PC-3 (cell line): ENCODE measurements at regions not wholly inside any gene's neighbourhood (a gene's known extent, or its start where the extent isn't known, plus 50 kb on each side); places are given as distances from the start of the nearest gene placed in this dataset.

Experiments used
- ATAC-seq: fragments of 200-7000 bp; cut with Tn5 transposase; 2 replicates; pipeline ENCODE4 v1.9.1; 2020; ENCODE audit warnings: mild to moderate bottlenecking, moderate library complexity
- BruUV-seq: library from RNA; stranded (reverse); fragments of 400-500 nt; replicated peaks from 2 replicates; lab custom pipeline; 2021; lab: Mats Ljungman, UMichigan
- CTCF ChIA-PET: fragments of 300-600 bp; sonication (Branson Sonifier 250); formaldehyde crosslinking; loops from one replicate; lab custom pipeline; 2022; ENCODE audit warnings: antibody characterized with exemption; lab: Charles Lee
- POLR2A ChIA-PET: fragments of 300-600 bp; sonication (Branson Sonifier 250); formaldehyde crosslinking; loops from one replicate; lab custom pipeline; 2022; ENCODE audit warnings: antibody characterized with exemption; ENCODE audit not compliant: unreplicated experiment; lab: Charles Lee
- DNase-seq: peaks from one replicate; pipeline ENCODE4 v3.0.0-alpha.2; 2015
- H2AFZ ChIP-seq: fragments of 300-600 bp; sonication (generic); 2 replicates; pipeline ENCODE4 v1.6.0; 2016; ENCODE audit warnings: antibody characterized with exemption, low read length
- H3F3A ChIP-seq: fragments of 300-600 bp; sonication (generic); one replicate; pipeline ENCODE4 v1.6.0; 2017; ENCODE audit warnings: antibody characterized with exemption, low read length, control low read depth, mild to moderate bottlenecking; ENCODE audit not compliant: unreplicated experiment
- H3K27ac ChIP-seq: fragments of 300-600 bp; sonication (generic); 2 replicates; pipeline ENCODE4 v1.5.1; 2016; ENCODE audit warnings: mild to moderate bottlenecking, low read length
- H3K27me3 ChIP-seq: fragments of 300-600 bp; sonication (generic); 2 replicates; pipeline ENCODE4 v1.6.1; 2016; ENCODE audit warnings: low read length, mixed read lengths
- H3K36me3 ChIP-seq: fragments of 300-600 bp; sonication (generic); 2 replicates; pipeline ENCODE4 v1.6.1; 2016; ENCODE audit warnings: low read depth, mixed run types, low read length, mixed read lengths
- H3K4me1 ChIP-seq: fragments of 300-600 bp; sonication (generic); 2 replicates; pipeline ENCODE4 v1.5.1; 2016; ENCODE audit warnings: low read length; ENCODE audit not compliant: insufficient read depth
- H3K4me2 ChIP-seq: fragments of 300-600 bp; sonication (generic); 2 replicates; pipeline ENCODE4 v1.6.0; 2016; ENCODE audit warnings: low read length
- H3K4me3 ChIP-seq: fragments of 300-600 bp; sonication (generic); 2 replicates; pipeline ENCODE4 v1.5.1; 2016; ENCODE audit warnings: mild to moderate bottlenecking, low read length, mixed read lengths
- H3K79me2 ChIP-seq: fragments of 300-600 bp; sonication (generic); 2 replicates; pipeline ENCODE4 v1.6.1; 2017; ENCODE audit warnings: low read length, mixed read lengths
- H3K9ac ChIP-seq: fragments of 300-600 bp; sonication (generic); 2 replicates; pipeline ENCODE4 v1.6.0; 2016; ENCODE audit warnings: mild to moderate bottlenecking, low read length
- H3K9me2 ChIP-seq: fragments of 300-600 bp; sonication (generic); replicated peaks from 2 replicates; pipeline ENCODE4 v1.6.1; 2016; ENCODE audit warnings: mixed run types, low read length, mixed read lengths
- H3K9me3 ChIP-seq: fragments of 300-600 bp; sonication (generic); 2 replicates; pipeline ENCODE4 v1.6.1; 2016; ENCODE audit warnings: low read length, mixed read lengths
- H4K20me1 ChIP-seq: fragments of 300-600 bp; sonication (generic); 2 replicates; pipeline ENCODE4 v1.6.1; 2016; ENCODE audit warnings: low read length, mixed read lengths
- EZH2 ChIP-seq: fragments of 300-600 bp; sonication (generic); IDR thresholded peaks from one replicate; pipeline ENCODE4 v1.6.1; 2017; ENCODE audit warnings: antibody characterized with exemption, mild to moderate bottlenecking, low read length; ENCODE audit not compliant: unreplicated experiment
- EZH2phosphoT487 ChIP-seq: fragments of 300-600 bp; sonication (generic); IDR thresholded peaks from 2 replicates; pipeline ENCODE4 v1.6.1; 2018; ENCODE audit warnings: mild to moderate bottlenecking, antibody characterized with exemption, low read length, borderline replicate concordance
- intact Hi-C: fragments of 100-400 bp; cut with micrococcal nuclease; formaldehyde crosslinking; loops from 2 replicates; pipeline ENCODE4 v1.9.0; 2023
- TF ChIP-seq, protein P1 (sequence below): fragments of 300-600 bp; sonication (generic); conservative IDR thresholded peaks from 2 replicates; pipeline ENCODE4 v1.5.1; 2017; ENCODE audit warnings: antibody characterized with exemption, low read depth, mild to moderate bottlenecking, low read length

DNA sequence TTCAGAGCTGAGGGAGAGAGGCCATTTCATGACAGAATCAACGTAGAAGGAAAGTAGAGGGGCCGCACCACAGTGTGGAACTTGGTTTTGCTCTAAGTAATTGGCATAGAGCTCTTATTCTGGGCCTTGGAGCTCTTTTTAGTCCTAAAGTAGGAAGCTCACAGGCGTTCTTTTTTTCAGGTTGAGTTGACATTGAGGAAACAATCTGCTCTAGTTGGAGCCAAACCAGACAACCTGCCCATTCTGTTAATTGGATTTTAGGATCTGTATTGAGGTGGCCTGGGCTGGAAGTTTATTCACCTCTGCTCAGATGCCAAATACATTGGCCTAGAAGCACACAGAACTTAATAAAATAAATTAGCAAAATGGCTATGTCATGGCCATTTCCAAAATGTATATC is 1093.9 kb downstream of the ADGRL2 start:
- no peak for ATAC-seq
- no peak for DNase-seq
- CTCF ChIA-PET: no interaction called here

DNA sequence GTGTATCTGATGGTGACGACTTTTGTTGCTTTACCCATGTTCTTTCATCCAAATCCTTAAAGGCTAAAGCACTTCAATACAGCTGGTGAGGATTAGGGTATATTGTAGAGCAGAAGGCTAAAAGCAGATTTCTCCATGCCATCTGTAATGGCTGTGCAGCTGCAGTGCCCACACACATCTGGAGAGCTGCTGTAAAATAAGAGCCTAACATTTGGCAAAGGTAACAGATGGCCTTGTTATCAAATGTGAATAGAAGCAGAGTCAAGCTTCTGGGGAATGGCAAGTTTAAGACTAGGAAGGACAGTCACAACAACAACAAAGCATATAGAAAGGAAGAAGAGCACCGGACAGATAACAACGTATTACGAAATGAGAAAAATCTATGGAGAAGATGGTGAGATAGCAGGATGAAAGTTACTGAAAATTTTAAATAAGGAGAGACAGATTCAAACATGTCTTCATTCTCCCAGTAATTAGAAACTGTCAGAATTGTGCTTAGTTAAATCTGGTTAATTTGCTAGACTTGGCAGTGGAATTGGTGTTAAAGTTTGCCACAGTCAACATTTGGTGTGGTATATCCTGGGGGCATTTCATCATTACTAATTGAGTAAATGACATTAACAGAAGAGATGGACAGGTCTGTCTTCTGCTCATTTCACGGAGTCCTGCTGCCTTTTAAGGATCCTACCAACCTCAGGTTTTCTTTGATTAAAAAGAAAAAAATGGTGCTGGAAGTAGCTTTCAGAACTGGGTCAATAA is 1093.2 kb downstream of the ADGRL2 start:
- ATAC-seq: no peak
- Histone ChIP-seq H3K4me1 (no peaks in the 10 kb centered on the region), H2AFZ (no peak overlapping the region), H3K4me2 (no peak overlapping the region), H4K20me1 (no peaks in the 10 kb centered on the region), H3K4me3 (no peak overlapping the region), H3K9ac (no peak overlapping the region), H3F3A (no peaks in the 10 kb centered on the region), H3K9me3 (no peaks in the 10 kb centered on the region), H3K36me3 (no peaks in the 10 kb centered on the region), H3K79me2 (no peaks in the 10 kb centered on the region), H3K27me3 (no peaks in the 10 kb centered on the region), H3K9me2 (no peaks in the 10 kb centered on the region), H3K27ac (no peak overlapping the region)
- CTCF ChIA-PET: no interaction called here
- no peak for TF ChIP-seq EZH2
- TF ChIP-seq, protein P1, sequence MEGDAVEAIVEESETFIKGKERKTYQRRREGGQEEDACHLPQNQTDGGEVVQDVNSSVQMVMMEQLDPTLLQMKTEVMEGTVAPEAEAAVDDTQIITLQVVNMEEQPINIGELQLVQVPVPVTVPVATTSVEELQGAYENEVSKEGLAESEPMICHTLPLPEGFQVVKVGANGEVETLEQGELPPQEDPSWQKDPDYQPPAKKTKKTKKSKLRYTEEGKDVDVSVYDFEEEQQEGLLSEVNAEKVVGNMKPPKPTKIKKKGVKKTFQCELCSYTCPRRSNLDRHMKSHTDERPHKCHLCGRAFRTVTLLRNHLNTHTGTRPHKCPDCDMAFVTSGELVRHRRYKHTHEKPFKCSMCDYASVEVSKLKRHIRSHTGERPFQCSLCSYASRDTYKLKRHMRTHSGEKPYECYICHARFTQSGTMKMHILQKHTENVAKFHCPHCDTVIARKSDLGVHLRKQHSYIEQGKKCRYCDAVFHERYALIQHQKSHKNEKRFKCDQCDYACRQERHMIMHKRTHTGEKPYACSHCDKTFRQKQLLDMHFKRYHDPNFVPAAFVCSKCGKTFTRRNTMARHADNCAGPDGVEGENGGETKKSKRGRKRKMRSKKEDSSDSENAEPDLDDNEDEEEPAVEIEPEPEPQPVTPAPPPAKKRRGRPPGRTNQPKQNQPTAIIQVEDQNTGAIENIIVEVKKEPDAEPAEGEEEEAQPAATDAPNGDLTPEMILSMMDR: no peak
- no peak for TF ChIP-seq EZH2phosphoT487
- DNase-seq: no peak
- intact Hi-C loops: no loop called here
- no TSS peak for BruUV-seq
- POLR2A ChIA-PET: no interaction called here

More for the DNA sequence above, 1093.9 kb downstream of the ADGRL2 start:
- BruUV-seq: no TSS peak
- intact Hi-C loops: no loop called here
- TF ChIP-seq EZH2 (no peak), EZH2phosphoT487 (no peak)
- TF ChIP-seq, protein P1: no peak
- no peaks in the 10 kb centered on the region for H3K9me3 ChIP-seq
- H3K27ac ChIP-seq: no peak overlapping the region
- no peaks in the 10 kb centered on the region for H3K9me2 ChIP-seq
- H3F3A ChIP-seq: no peaks in the 10 kb centered on the region
- H3K4me2 ChIP-seq: no peak overlapping the region
- H3K4me3 ChIP-seq: no peak overlapping the region
- no peaks in the 10 kb centered on the region for H4K20me1 ChIP-seq
- POLR2A ChIA-PET: no interaction called here
- H3K9ac ChIP-seq: no peak overlapping the region
- H2AFZ ChIP-seq: no peak overlapping the region
- no peaks in the 10 kb centered on the region for H3K36me3 ChIP-seq
- H3K79me2 ChIP-seq: no peaks in the 10 kb centered on the region
- H3K4me1 ChIP-seq: no peaks in the 10 kb centered on the region
- no peaks in the 10 kb centered on the region for H3K27me3 ChIP-seq

DNA sequence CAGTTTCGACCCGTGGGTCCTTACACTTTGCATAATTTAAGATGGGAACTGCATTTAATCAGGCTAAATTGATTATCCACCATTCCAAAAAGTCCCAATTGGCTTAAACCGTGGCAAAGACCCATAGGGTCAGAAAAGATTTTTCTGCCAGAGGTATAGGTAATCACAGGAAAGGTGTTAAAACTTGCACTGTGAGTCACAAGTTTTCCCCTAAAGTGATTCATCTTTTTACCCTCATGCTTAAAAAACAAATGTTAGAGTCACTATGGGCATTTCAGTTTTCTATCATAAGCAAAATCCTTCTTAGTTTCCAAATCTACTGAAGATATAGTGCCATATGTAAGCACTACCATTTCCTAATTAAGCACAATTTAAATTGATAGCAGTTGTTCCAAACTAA is 1079.8 kb downstream of the ADGRL2 start:
- no peaks in the 10 kb centered on the region for H3F3A ChIP-seq
- H2AFZ ChIP-seq: no peak overlapping the region
- ChIA-PET CTCF (no interaction called here), POLR2A (no interaction called here)
- no peak for TF ChIP-seq EZH2phosphoT487
- TF ChIP-seq, protein P1: no peak
- TF ChIP-seq EZH2: no peak
- H3K4me3 ChIP-seq: no peak overlapping the region
- intact Hi-C loops: no loop called here
- no peaks in the 10 kb centered on the region for H3K79me2 ChIP-seq
- H3K4me1 ChIP-seq: no peaks in the 10 kb centered on the region
- H3K9me3 ChIP-seq: no peaks in the 10 kb centered on the region
- no peaks in the 10 kb centered on the region for H4K20me1 ChIP-seq
- H3K9me2 ChIP-seq: no peaks in the 10 kb centered on the region
- ATAC-seq: no peak
- H3K36me3 ChIP-seq: no peaks in the 10 kb centered on the region
- no peak overlapping the region for H3K27ac ChIP-seq
- DNase-seq: no peak
- no peaks in the 10 kb centered on the region for H3K27me3 ChIP-seq
- no TSS peak for BruUV-seq
- H3K9ac ChIP-seq: no peak overlapping the region
- H3K4me2 ChIP-seq: no peak overlapping the region
